ENCODE measurements at regions not wholly inside any gene's neighbourhood (a gene's known extent, or its start where the extent isn't known, plus 50 kb on each side); places are given as distances from the start of the nearest gene placed in this dataset.

- no peak for TF ChIP-seq POLR2A (IDR thresholded peaks at IDR 0.05; ENCODE audit: low read depth, low read length)
- no peak for TF ChIP-seq POLR2AphosphoS5 (IDR thresholded peaks at IDR 0.05; ENCODE audit: low read depth, low read length)
- no peak for TF ChIP-seq TAF1 (IDR thresholded peaks at IDR 0.05; ENCODE audit: low read depth, low read length)
- TF ChIP-seq SPI1 (IDR thresholded peaks at IDR 0.05; ENCODE audit: low read depth, low read length) = no peak
- no peak for TF ChIP-seq PAX5 (IDR thresholded peaks at IDR 0.05; ENCODE audit: insufficient read depth, low read length, severe bottlenecking)
Measured at GRCh38 chr9:19870988-19871387, 82.2 kb upstream of the SLC24A2 start.

All from GM12891 (cell line).